Stomach (tissue), 4 donors: ENCODE measurements at regions not wholly inside any gene's neighbourhood (a gene's known extent, or its start where the extent isn't known, plus 50 kb on each side); places are given as distances from the start of the nearest gene placed in this dataset.

Experiments used
- CTCF ChIP-seq, 7 experiments: fragments of 450-650 bp in 4 of 7; fragments of 200-600 bp in 3 of 7; sonication (generic) in 3 of 7; IDR thresholded peaks; one replicate each; pipeline ENCODE4 v1.5.1; 2016 to 2019; ENCODE audit warnings: antibody characterized with exemption in 7 of 7, control low read depth in 2 of 7, mild to moderate bottlenecking in 1 of 7
- POLR2A ChIP-seq, 4 donors: fragments of 450-650 bp; IDR thresholded peaks; one replicate each; pipeline ENCODE4 v1.6.1; 2016; ENCODE audit warnings: antibody characterized with exemption in 4 of 4, control low read depth in 2 of 4, mild to moderate bottlenecking in 1 of 4, moderate library complexity in 1 of 4

- TF ChIP-seq CTCF (IDR thresholded peaks at IDR 0.05) (no peak), POLR2A (IDR thresholded peaks at IDR 0.05) (no peak)
Measured at GRCh38 chr18:67132919-67133318, 383.6 kb downstream of the DSEL start.
